Liver (tissue), 3 donors: ENCODE measurements at regions not wholly inside any gene's neighbourhood (a gene's known extent, or its start where the extent isn't known, plus 50 kb on each side); places are given as distances from the start of the nearest gene placed in this dataset.

Experiments used
- EGR1 ChIP-seq, 2 donors: IDR thresholded peaks; 2 replicates each; pipeline ENCODE4 v1.6.1; 2016 to 2018; ENCODE audit warnings: antibody characterized with exemption in 2 of 2, low read depth in 2 of 2
- JUND ChIP-seq, 2 donors: IDR thresholded peaks; 2 replicates each; pipeline ENCODE4 v1.6.1; 2016; ENCODE audit warnings: antibody characterized with exemption in 2 of 2
- RAD21 ChIP-seq, 2 donors: IDR thresholded peaks; 2 replicates each; pipeline ENCODE4 v1.6.1; 2016; ENCODE audit warnings: antibody characterized with exemption in 2 of 2, mild to moderate bottlenecking in 2 of 2
- TAF1 ChIP-seq: conservative IDR thresholded peaks from 2 replicates; pipeline ENCODE4 v1.6.1; 2016; ENCODE audit warnings: antibody characterized with exemption, mild to moderate bottlenecking
- TF ChIP-seq, protein P1 (sequence below): fragments of 150-350 bp; IDR thresholded peaks from 2 replicates; pipeline ENCODE4 v1.5.1; 2017; ENCODE audit warnings: improper control_type of control experiment, low read depth, low read length; ENCODE audit not compliant: missing input control
- TF ChIP-seq, protein P2 (sequence below): IDR thresholded peaks from 2 replicates; pipeline ENCODE4 v1.6.1; 2016; ENCODE audit warnings: antibody characterized with exemption
- donor health status: healthy.
- donor health status: healthy.

DNA sequence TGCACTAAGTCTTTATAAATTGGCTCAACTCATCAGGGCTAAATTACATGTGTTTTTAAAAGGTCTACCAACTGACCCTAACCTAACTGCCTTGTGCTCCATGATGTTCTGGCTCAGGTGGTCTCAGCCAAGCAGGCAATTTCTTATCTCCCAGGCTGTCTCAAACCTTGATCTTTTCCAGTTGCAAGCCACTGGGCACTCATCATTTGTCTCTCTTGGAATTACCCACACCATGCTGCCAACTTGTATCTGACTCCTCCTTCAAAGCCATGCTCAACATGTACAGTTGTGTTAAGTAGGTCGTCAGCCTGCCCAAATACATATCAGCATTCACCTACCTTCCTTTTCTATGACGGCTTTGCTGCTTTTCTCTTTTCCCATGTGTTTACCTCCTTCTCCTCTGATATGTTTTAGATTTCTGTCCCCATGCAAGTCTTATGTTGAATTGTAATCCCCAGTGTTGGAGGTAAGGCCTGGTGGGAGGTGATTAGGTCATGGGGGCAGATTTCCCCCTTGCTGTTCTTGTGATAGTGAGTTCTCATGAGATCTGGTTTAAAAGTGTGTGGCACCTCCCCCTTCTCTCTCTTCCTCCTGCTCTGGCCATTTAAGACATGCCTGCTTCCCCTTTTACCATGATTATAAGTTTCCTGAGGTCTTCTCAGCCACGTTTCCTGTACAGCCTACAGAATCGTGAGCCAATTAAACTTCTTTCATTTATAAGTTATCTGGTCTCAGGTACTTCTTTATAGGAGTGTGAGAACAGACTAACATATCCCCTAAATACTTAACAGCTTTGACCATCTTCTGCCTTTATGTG, 130.0 kb downstream of the ELAPOR2 start:
- TF ChIP-seq RAD21 (IDR thresholded peaks at IDR 0.05): no peak
- TF ChIP-seq, protein P1, sequence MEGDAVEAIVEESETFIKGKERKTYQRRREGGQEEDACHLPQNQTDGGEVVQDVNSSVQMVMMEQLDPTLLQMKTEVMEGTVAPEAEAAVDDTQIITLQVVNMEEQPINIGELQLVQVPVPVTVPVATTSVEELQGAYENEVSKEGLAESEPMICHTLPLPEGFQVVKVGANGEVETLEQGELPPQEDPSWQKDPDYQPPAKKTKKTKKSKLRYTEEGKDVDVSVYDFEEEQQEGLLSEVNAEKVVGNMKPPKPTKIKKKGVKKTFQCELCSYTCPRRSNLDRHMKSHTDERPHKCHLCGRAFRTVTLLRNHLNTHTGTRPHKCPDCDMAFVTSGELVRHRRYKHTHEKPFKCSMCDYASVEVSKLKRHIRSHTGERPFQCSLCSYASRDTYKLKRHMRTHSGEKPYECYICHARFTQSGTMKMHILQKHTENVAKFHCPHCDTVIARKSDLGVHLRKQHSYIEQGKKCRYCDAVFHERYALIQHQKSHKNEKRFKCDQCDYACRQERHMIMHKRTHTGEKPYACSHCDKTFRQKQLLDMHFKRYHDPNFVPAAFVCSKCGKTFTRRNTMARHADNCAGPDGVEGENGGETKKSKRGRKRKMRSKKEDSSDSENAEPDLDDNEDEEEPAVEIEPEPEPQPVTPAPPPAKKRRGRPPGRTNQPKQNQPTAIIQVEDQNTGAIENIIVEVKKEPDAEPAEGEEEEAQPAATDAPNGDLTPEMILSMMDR: no peak
- TF ChIP-seq JUND (IDR thresholded peaks at IDR 0.05): no peak
- TF ChIP-seq TAF1: no peak
- no peak for TF ChIP-seq EGR1 (IDR thresholded peaks at IDR 0.05; ENCODE audit: low read depth in 2 of 2)
- TF ChIP-seq, protein P2, sequence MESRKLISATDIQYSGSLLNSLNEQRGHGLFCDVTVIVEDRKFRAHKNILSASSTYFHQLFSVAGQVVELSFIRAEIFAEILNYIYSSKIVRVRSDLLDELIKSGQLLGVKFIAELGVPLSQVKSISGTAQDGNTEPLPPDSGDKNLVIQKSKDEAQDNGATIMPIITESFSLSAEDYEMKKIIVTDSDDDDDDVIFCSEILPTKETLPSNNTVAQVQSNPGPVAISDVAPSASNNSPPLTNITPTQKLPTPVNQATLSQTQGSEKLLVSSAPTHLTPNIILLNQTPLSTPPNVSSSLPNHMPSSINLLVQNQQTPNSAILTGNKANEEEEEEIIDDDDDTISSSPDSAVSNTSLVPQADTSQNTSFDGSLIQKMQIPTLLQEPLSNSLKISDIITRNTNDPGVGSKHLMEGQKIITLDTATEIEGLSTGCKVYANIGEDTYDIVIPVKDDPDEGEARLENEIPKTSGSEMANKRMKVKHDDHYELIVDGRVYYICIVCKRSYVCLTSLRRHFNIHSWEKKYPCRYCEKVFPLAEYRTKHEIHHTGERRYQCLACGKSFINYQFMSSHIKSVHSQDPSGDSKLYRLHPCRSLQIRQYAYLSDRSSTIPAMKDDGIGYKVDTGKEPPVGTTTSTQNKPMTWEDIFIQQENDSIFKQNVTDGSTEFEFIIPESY: no peak
